Ascending aorta (tissue), 2 donors: ENCODE measurements at regions not wholly inside any gene's neighbourhood (a gene's known extent, or its start where the extent isn't known, plus 50 kb on each side); places are given as distances from the start of the nearest gene placed in this dataset.

Source experiments
- DNase-seq, 2 donors: peaks; one replicate each; pipeline ENCODE4 v3.0.0-alpha.2; 2019; ENCODE audit warnings: low spot score in 2 of 2
- H3K27ac ChIP-seq, 2 donors: fragments of 200-600 bp; sonication (generic); one replicate each; pipeline ENCODE4 v1.5.1; 2016 to 2017; ENCODE audit warnings: mild to moderate bottlenecking in 1 of 2
- H3K27me3 ChIP-seq: fragments of 200-600 bp; sonication (generic); one replicate; pipeline ENCODE4 v1.5.1; 2017
- H3K36me3 ChIP-seq, 2 donors: fragments of 200-600 bp; sonication (generic); one replicate each; pipeline ENCODE4 v1.5.1; 2016
- H3K4me1 ChIP-seq, 2 donors: fragments of 200-600 bp; sonication (generic); one replicate each; pipeline ENCODE4 v1.5.1; 2016 to 2017; ENCODE audit warnings: mild to moderate bottlenecking in 1 of 2
- H3K4me3 ChIP-seq, 2 donors: fragments of 200-600 bp; sonication (generic); one replicate each; pipeline ENCODE4 v1.5.1; 2016 to 2017; ENCODE audit warnings: mild to moderate bottlenecking in 1 of 2
- H3K9me3 ChIP-seq, 2 donors: fragments of 200-600 bp; sonication (generic); one replicate each; pipeline ENCODE4 v1.5.1; 2016
- intact Hi-C: fragments of 100-400 bp; cut with DNase I; formaldehyde crosslinking; loops from one replicate; pipeline ENCODE4 v1.15.1; 2023
- TF ChIP-seq, protein P1 (sequence below), 3 experiments: fragments of 200-600 bp in 2 of 3; fragments of 450-650 bp in 1 of 3; sonication (generic) in 2 of 3; IDR thresholded peaks; one replicate each; pipeline ENCODE4 v1.5.1; 2016 to 2019; ENCODE audit warnings: antibody characterized with exemption in 3 of 3, mild to moderate bottlenecking in 1 of 3, moderate library complexity in 1 of 3

DNA sequence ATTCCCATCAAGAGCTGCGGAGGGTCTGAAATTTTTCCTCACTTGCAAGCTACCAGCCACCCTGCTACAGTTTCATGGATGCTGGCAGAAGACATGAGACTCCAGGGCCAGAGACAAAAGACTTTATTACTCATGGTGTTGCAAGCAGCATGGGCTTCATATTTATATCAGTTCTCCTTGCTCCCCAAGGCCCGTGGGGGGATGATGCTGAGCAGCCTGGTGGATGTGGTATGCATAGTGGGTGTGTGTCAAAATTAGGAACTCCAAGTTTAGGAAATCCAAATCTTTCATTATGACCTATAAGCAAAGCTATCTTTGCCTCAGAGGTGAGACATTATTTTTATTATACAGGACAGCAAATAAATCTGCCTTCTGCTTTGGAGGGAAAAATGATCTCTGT lies 105.7 kb upstream of the ALDH1B1 start:
- H3K27me3 ChIP-seq, result no peaks in the 10 kb centered on the region
- H3K27ac ChIP-seq, result no peak overlapping the region
- TF ChIP-seq, protein P1, sequence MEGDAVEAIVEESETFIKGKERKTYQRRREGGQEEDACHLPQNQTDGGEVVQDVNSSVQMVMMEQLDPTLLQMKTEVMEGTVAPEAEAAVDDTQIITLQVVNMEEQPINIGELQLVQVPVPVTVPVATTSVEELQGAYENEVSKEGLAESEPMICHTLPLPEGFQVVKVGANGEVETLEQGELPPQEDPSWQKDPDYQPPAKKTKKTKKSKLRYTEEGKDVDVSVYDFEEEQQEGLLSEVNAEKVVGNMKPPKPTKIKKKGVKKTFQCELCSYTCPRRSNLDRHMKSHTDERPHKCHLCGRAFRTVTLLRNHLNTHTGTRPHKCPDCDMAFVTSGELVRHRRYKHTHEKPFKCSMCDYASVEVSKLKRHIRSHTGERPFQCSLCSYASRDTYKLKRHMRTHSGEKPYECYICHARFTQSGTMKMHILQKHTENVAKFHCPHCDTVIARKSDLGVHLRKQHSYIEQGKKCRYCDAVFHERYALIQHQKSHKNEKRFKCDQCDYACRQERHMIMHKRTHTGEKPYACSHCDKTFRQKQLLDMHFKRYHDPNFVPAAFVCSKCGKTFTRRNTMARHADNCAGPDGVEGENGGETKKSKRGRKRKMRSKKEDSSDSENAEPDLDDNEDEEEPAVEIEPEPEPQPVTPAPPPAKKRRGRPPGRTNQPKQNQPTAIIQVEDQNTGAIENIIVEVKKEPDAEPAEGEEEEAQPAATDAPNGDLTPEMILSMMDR (IDR thresholded peaks at IDR 0.05), result no peak
- H3K36me3 ChIP-seq, result no peaks in the 10 kb centered on the region
- no peaks in the 10 kb centered on the region for H3K9me3 ChIP-seq
- no peak overlapping the region for H3K4me3 ChIP-seq
- no peak for DNase-seq
- no peaks in the 10 kb centered on the region for H3K4me1 ChIP-seq
- intact Hi-C loops, result no loop called here

DNA sequence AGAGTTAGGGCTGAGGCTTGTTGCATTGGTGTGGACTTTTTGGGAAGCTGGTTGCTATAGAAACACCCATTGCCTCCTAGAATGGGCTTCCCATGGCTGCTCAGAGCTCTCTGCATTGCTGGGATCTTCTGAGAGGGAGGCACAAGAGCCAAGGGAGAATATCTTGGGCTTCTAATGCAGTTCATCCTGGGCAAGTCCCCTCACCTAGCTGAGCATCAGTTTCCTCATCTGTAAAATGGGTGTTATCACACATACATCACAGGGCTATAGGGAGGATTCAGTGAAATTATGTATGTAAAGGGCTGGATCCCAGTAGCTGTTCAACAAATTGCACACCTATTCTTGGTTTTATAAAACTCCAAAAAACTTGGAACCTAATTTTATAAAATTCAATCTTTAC lies 106.1 kb upstream of the ALDH1B1 start:
- H3K27me3 ChIP-seq, result no peaks in the 10 kb centered on the region

DNA sequence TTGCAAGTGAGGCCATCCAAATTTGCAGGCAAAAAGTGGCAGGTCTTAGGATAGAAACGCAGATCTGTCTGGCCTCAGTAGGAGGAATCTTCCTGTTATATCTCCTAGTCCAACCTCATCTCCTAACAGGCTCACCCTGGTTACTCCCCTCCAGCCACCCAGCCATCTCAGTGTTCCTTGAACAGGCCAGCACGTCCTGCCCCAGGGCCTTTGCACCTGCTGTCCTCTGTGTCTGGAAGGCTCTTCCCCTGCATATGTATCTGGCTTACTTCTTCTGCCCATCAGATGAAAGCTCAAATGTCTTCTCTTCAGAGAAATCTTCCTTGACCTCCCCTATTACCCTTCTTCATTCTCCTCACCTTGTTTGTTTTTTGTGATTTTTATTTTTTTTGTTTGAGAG lies 107.3 kb upstream of the ALDH1B1 start:
- intact Hi-C loops, result no loop called here
- Histone ChIP-seq H3K27ac (no peak overlapping the region), H3K4me1 (no peaks in the 10 kb centered on the region), H3K9me3 (no peaks in the 10 kb centered on the region), H3K27me3 (no peaks in the 10 kb centered on the region), H3K4me3 (no peak overlapping the region), H3K36me3 (no peaks in the 10 kb centered on the region)
- no peak for DNase-seq
- TF ChIP-seq, protein P1 (IDR thresholded peaks at IDR 0.05), result no peak

More for the DNA sequence above, 106.1 kb upstream of the ALDH1B1 start:
- intact Hi-C loops, result no loop called here
- H3K27ac ChIP-seq, result no peak overlapping the region
- no peak for DNase-seq
- TF ChIP-seq, protein P1 (IDR thresholded peaks at IDR 0.05), result no peak
- H3K9me3 ChIP-seq, result no peaks in the 10 kb centered on the region
- no peaks in the 10 kb centered on the region for H3K4me1 ChIP-seq
- no peaks in the 10 kb centered on the region for H3K36me3 ChIP-seq
- no peak overlapping the region for H3K4me3 ChIP-seq

DNA sequence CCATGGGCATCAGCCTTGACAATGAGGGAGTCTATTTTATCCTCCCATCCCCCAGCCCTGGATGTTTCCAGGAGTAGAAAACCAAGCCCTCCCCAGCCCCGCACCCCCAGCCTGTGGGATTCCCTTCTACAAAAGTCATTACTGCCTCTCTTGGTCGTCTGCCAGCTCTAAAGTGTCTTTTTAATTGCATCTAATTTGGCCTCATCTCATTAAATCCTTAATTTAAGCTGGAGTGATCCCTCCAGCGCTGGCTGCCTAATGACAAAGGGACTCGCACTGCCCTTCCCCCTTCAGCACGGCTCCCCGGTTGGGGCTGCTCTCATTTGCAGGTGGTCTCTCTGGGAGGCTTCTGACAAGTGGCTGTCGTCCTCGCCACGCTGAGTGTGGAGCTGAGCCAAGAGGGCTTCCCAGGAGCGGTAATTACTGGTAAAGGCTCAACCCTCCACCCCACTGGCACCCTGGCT lies 107.9 kb upstream of the ALDH1B1 start:
- intact Hi-C loops, result no loop called here
- Histone ChIP-seq H3K27ac (no peak overlapping the region), H3K27me3 (no peaks in the 10 kb centered on the region), H3K4me3 (no peak overlapping the region), H3K9me3 (no peaks in the 10 kb centered on the region), H3K36me3 (no peaks in the 10 kb centered on the region), H3K4me1 (no peaks in the 10 kb centered on the region)
- TF ChIP-seq, protein P1 (IDR thresholded peaks at IDR 0.05), result no peak
- no peak for DNase-seq

DNA sequence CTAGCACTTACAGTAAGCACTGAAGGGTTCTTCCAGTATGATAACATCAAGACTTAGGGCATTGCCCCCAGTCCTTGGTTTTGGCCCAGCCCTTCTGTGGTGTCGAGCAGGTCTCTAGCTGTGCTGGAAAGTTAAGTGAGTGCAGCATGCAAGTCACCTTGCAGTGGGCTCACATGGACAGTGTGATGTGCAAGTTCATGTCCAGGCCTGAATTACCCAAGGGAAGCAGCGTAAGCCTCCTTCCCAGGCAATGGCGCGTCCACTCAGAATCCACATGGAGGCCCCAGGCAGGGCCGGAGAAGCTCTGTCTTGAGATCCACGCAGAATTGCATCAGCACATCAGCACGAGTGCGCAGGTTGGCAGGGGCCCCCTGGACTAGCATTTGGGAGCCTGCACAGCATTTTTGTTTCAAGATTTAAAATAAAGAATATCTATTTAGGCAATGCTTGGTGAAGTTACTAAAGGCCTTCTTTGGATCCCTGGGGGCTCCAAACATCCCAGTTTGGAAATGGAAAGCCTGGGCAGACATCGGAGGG lies 108.4 kb upstream of the ALDH1B1 start:
- no peaks in the 10 kb centered on the region for H3K4me1 ChIP-seq
- no peak overlapping the region for H3K4me3 ChIP-seq
- TF ChIP-seq, protein P1 (IDR thresholded peaks at IDR 0.05), result no peak
- no peaks in the 10 kb centered on the region for H3K36me3 ChIP-seq
- no peak overlapping the region for H3K27ac ChIP-seq
- H3K9me3 ChIP-seq, result no peaks in the 10 kb centered on the region
- no peak for DNase-seq
- intact Hi-C loops, result no loop called here
- no peaks in the 10 kb centered on the region for H3K27me3 ChIP-seq

DNA sequence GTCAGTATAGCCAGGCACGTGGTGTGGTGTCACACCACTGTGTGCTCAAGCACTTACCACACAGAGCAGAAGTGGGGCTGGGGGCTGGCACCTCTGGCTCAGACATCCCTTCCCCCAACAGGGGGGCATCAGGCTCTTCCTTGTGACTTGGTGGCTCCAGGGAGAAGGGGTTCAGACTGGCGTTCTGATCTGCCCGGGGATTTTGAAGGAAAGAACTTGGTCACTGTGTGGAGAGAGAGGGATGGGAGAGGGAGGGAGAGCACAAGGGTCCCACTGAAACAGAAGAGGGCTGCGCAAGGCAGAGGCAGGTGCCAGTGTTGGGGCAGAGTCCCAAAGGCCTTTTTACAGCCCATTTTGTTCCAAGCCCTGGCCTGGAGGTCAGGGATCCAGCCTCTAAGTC lies 109.7 kb upstream of the ALDH1B1 start:
- DNase-seq, result no peak
- TF ChIP-seq, protein P1 (IDR thresholded peaks at IDR 0.05), result no peak
- intact Hi-C loops, result no loop called here

More for the DNA sequence above, 109.7 kb upstream of the ALDH1B1 start:
- H3K36me3 ChIP-seq, result no peaks in the 10 kb centered on the region
- H3K9me3 ChIP-seq, result no peaks in the 10 kb centered on the region
- no peak overlapping the region for H3K4me3 ChIP-seq
- no peaks in the 10 kb centered on the region for H3K27me3 ChIP-seq
- no peak overlapping the region for H3K27ac ChIP-seq
- H3K4me1 ChIP-seq, result no peaks in the 10 kb centered on the region
